Endothelial cell of umbilical vein (primary cell): ENCODE measurements at regions not wholly inside any gene's neighbourhood (a gene's known extent, or its start where the extent isn't known, plus 50 kb on each side); places are given as distances from the start of the nearest gene placed in this dataset.

Experiments used
- EZH2 ChIP-seq: IDR thresholded peaks from 2 replicates; pipeline ENCODE4 v1.6.1; 2012; ENCODE audit warnings: borderline replicate concordance, low read depth, mild to moderate bottlenecking, moderate library complexity, low read length, inconsistent platforms; ENCODE audit not compliant: severe bottlenecking
- GATA2 ChIP-seq: IDR thresholded peaks from 2 replicates; pipeline ENCODE4 v1.7.0; 2011; ENCODE audit warnings: low read depth, mild to moderate bottlenecking, moderate library complexity, mixed read lengths, low read length; ENCODE audit not compliant: insufficient read length, insufficient read depth
- JUN ChIP-seq: IDR thresholded peaks from 2 replicates; pipeline ENCODE4 v1.6.1; 2011; ENCODE audit warnings: borderline replicate concordance, low read depth; ENCODE audit not compliant: insufficient read length, insufficient read depth
- MYC ChIP-seq: IDR thresholded peaks from one replicate; pipeline ENCODE4 v1.6.1; 2011; ENCODE audit warnings: mild to moderate bottlenecking, low read depth, low read length
- POLR2A ChIP-seq: IDR thresholded peaks from 2 replicates; pipeline ENCODE4 v1.6.1; 2012; ENCODE audit warnings: low read depth, mild to moderate bottlenecking, control low read depth, low read length
- POLR2AphosphoS5 ChIP-seq: IDR thresholded peaks from 2 replicates; pipeline ENCODE4 v1.6.1; 2012; ENCODE audit warnings: low read depth, mild to moderate bottlenecking, control low read depth, low read length, moderate library complexity; ENCODE audit not compliant: insufficient read depth
- TF ChIP-seq, protein P1 (sequence below), 2 donors: IDR thresholded peaks; 1 replicate in 1 of 2; 2 replicates in 1 of 2; pipeline ENCODE4 v1.5.1; 2011; ENCODE audit warnings: low read length in 2 of 2, mild to moderate bottlenecking in 2 of 2, moderate library complexity in 2 of 2, control low read depth in 1 of 2, inconsistent platforms in 1 of 2, low read depth in 1 of 2; ENCODE audit not compliant: insufficient read depth in 1 of 2; ENCODE audit errors: extremely low read depth in 1 of 2
- TF ChIP-seq, protein P2 (sequence below): IDR thresholded peaks from 2 replicates; pipeline ENCODE4 v1.6.1; 2011; ENCODE audit not compliant: insufficient read depth, insufficient read length

DNA sequence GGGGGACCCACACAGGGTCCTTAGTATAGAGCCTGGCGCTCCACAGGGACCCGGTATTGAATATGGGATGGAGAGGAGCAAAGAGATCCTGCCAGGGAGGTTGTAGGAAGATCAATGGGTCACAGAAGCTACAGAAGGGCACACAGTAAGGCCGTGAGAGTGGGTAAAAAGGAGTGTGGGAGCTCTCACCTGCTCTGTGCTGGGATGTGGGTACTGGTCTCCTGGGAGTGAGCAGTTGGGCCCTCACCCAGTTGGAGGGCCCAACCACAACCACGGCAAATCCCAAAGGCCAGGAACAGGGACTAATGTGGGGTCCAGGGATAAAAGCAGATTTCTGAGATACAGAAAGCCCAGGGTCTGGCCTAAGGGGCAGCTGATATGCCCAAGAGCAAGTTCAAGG, 59.9 kb upstream of the SMOX start:
- TF ChIP-seq, protein P1, sequence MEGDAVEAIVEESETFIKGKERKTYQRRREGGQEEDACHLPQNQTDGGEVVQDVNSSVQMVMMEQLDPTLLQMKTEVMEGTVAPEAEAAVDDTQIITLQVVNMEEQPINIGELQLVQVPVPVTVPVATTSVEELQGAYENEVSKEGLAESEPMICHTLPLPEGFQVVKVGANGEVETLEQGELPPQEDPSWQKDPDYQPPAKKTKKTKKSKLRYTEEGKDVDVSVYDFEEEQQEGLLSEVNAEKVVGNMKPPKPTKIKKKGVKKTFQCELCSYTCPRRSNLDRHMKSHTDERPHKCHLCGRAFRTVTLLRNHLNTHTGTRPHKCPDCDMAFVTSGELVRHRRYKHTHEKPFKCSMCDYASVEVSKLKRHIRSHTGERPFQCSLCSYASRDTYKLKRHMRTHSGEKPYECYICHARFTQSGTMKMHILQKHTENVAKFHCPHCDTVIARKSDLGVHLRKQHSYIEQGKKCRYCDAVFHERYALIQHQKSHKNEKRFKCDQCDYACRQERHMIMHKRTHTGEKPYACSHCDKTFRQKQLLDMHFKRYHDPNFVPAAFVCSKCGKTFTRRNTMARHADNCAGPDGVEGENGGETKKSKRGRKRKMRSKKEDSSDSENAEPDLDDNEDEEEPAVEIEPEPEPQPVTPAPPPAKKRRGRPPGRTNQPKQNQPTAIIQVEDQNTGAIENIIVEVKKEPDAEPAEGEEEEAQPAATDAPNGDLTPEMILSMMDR (IDR thresholded peaks at IDR 0.05; ENCODE audit: extremely low read depth in 1 of 2, insufficient read depth in 1 of 2, low read depth in 1 of 2, low read length in 2 of 2) = no peak
- no peak for TF ChIP-seq POLR2A
- no peak for TF ChIP-seq GATA2
- TF ChIP-seq, protein P2, sequence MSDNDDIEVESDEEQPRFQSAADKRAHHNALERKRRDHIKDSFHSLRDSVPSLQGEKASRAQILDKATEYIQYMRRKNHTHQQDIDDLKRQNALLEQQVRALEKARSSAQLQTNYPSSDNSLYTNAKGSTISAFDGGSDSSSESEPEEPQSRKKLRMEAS = no peak
- no peak for TF ChIP-seq JUN
- no peak for TF ChIP-seq MYC
- TF ChIP-seq EZH2 = no peak
- no peak for TF ChIP-seq POLR2AphosphoS5
